ENCODE measurements at regions not wholly inside any gene's neighbourhood (a gene's known extent, or its start where the extent isn't known, plus 50 kb on each side); places are given as distances from the start of the nearest gene placed in this dataset.

DNA sequence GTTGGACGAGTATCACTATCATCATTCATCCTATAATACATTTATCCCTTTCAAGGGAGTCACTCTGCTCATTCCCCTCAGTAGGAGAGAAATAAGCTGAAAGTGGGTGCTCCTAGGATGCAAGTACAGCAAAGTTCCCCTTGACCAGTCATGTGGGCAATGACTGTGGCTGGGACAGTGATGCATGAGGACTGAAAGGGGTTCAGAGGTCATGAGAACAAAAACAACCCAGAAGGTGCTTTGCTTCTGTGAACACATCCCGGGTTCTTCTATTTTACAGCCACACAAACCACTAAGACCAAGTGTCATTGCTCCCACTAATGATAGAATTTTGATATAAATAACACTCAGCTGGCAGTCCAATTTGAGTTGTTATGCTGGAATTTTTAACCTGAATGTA, 177.8 kb upstream of the ADCY2 start:
- TF ChIP-seq, protein P1, sequence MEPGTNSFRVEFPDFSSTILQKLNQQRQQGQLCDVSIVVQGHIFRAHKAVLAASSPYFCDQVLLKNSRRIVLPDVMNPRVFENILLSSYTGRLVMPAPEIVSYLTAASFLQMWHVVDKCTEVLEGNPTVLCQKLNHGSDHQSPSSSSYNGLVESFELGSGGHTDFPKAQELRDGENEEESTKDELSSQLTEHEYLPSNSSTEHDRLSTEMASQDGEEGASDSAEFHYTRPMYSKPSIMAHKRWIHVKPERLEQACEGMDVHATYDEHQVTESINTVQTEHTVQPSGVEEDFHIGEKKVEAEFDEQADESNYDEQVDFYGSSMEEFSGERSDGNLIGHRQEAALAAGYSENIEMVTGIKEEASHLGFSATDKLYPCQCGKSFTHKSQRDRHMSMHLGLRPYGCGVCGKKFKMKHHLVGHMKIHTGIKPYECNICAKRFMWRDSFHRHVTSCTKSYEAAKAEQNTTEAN (CRISPR knock-in tag; IDR thresholded peaks at IDR 0.05), result no peak
- TF ChIP-seq, protein P2, sequence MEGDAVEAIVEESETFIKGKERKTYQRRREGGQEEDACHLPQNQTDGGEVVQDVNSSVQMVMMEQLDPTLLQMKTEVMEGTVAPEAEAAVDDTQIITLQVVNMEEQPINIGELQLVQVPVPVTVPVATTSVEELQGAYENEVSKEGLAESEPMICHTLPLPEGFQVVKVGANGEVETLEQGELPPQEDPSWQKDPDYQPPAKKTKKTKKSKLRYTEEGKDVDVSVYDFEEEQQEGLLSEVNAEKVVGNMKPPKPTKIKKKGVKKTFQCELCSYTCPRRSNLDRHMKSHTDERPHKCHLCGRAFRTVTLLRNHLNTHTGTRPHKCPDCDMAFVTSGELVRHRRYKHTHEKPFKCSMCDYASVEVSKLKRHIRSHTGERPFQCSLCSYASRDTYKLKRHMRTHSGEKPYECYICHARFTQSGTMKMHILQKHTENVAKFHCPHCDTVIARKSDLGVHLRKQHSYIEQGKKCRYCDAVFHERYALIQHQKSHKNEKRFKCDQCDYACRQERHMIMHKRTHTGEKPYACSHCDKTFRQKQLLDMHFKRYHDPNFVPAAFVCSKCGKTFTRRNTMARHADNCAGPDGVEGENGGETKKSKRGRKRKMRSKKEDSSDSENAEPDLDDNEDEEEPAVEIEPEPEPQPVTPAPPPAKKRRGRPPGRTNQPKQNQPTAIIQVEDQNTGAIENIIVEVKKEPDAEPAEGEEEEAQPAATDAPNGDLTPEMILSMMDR (IDR thresholded peaks at IDR 0.05), result no peak
- TF ChIP-seq TEAD1 (CRISPR knock-in tag; IDR thresholded peaks at IDR 0.05) (no peak), SP1 (CRISPR knock-in tag; conservative IDR thresholded peaks at IDR 0.05) (no peak)
- TF ChIP-seq, protein P3, sequence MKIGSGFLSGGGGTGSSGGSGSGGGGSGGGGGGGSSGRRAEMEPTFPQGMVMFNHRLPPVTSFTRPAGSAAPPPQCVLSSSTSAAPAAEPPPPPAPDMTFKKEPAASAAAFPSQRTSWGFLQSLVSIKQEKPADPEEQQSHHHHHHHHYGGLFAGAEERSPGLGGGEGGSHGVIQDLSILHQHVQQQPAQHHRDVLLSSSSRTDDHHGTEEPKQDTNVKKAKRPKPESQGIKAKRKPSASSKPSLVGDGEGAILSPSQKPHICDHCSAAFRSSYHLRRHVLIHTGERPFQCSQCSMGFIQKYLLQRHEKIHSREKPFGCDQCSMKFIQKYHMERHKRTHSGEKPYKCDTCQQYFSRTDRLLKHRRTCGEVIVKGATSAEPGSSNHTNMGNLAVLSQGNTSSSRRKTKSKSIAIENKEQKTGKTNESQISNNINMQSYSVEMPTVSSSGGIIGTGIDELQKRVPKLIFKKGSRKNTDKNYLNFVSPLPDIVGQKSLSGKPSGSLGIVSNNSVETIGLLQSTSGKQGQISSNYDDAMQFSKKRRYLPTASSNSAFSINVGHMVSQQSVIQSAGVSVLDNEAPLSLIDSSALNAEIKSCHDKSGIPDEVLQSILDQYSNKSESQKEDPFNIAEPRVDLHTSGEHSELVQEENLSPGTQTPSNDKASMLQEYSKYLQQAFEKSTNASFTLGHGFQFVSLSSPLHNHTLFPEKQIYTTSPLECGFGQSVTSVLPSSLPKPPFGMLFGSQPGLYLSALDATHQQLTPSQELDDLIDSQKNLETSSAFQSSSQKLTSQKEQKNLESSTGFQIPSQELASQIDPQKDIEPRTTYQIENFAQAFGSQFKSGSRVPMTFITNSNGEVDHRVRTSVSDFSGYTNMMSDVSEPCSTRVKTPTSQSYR (CRISPR knock-in tag; IDR thresholded peaks at IDR 0.05), result no peak
- TF ChIP-seq, protein P4, sequence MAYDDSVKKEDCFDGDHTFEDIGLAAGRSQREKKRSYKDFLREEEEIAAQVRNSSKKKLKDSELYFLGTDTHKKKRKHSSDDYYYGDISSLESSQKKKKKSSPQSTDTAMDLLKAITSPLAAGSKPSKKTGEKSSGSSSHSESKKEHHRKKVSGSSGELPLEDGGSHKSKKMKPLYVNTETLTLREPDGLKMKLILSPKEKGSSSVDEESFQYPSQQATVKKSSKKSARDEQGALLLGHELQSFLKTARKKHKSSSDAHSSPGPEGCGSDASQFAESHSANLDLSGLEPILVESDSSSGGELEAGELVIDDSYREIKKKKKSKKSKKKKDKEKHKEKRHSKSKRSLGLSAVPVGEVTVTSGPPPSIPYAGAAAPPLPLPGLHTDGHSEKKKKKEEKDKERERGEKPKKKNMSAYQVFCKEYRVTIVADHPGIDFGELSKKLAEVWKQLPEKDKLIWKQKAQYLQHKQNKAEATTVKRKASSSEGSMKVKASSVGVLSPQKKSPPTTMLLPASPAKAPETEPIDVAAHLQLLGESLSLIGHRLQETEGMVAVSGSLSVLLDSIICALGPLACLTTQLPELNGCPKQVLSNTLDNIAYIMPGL (CRISPR knock-in tag; IDR thresholded peaks at IDR 0.05), result no peak
- TF ChIP-seq, protein P5, sequence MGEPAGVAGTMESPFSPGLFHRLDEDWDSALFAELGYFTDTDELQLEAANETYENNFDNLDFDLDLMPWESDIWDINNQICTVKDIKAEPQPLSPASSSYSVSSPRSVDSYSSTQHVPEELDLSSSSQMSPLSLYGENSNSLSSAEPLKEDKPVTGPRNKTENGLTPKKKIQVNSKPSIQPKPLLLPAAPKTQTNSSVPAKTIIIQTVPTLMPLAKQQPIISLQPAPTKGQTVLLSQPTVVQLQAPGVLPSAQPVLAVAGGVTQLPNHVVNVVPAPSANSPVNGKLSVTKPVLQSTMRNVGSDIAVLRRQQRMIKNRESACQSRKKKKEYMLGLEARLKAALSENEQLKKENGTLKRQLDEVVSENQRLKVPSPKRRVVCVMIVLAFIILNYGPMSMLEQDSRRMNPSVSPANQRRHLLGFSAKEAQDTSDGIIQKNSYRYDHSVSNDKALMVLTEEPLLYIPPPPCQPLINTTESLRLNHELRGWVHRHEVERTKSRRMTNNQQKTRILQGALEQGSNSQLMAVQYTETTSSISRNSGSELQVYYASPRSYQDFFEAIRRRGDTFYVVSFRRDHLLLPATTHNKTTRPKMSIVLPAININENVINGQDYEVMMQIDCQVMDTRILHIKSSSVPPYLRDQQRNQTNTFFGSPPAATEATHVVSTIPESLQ (CRISPR knock-in tag; IDR thresholded peaks at IDR 0.05), result no peak
